Left lung (tissue), 4 donors: ENCODE measurements at regions not wholly inside any gene's neighbourhood (a gene's known extent, or its start where the extent isn't known, plus 50 kb on each side); places are given as distances from the start of the nearest gene placed in this dataset.

ENCODE experiments used
- ATAC-seq: fragments of 200-7000 bp; cut with Tn5 transposase; one replicate; pipeline ENCODE4 v1.9.1; 2020; ENCODE audit warnings: moderate library complexity
- DNase-seq, 4 donors: peaks; one replicate each; pipeline ENCODE4 v3.0.0-alpha.2; 2013 to 2020
- H3K27ac ChIP-seq, 2 donors: fragments of 200-600 bp; sonication (generic) in 1 of 2; one replicate each; pipeline versions ENCODE4 v1.5.0 to v1.8.0; 2020 to 2021
- H3K27me3 ChIP-seq, 2 donors: fragments of 200-600 bp; sonication (generic) in 1 of 2; one replicate each; pipeline versions ENCODE4 v1.5.0 to v1.8.0; 2020 to 2021
- H3K36me3 ChIP-seq, 2 donors: fragments of 200-600 bp; sonication (generic) in 1 of 2; one replicate each; pipeline versions ENCODE4 v1.5.0 to v1.8.0; 2020 to 2021
- H3K4me1 ChIP-seq, 2 donors: fragments of 200-600 bp; one replicate each; pipeline ENCODE4 v1.8.0; 2021
- H3K4me3 ChIP-seq, 2 donors: fragments of 200-600 bp; sonication (generic) in 1 of 2; one replicate each; pipeline versions ENCODE4 v1.5.0 to v1.8.0; 2020 to 2021; ENCODE audit warnings: mild to moderate bottlenecking in 1 of 2
- H3K9me3 ChIP-seq, 2 donors: fragments of 200-600 bp; sonication (generic) in 1 of 2; one replicate each; pipeline versions ENCODE4 v1.5.0 to v1.8.0; 2020 to 2021
- CTCF ChIP-seq, 2 donors: fragments of 200-600 bp; sonication (generic) in 1 of 2; IDR thresholded peaks; one replicate each; pipeline versions ENCODE4 v1.5.0 to v1.8.0; 2021; ENCODE audit warnings: antibody characterized with exemption in 2 of 2
- intact Hi-C, 2 donors: fragments of 100-400 bp; cut with DNase I; formaldehyde crosslinking; loops; one replicate each; pipeline versions ENCODE4 v1.11.2 to v1.14.2; 2022
- donor health status: DM: no; HTN: yes; CAD: no.
- donor health status: DM: no; HTN: no; CAD: no.

- no peak for TF ChIP-seq CTCF (IDR thresholded peaks at IDR 0.05)
- H3K27me3 ChIP-seq = no peaks in the 10 kb centered on the region
- no peaks in the 10 kb centered on the region for H3K4me1 ChIP-seq
- DNase-seq (no peak), ATAC-seq (no peak)
- no peaks in the 10 kb centered on the region for H3K36me3 ChIP-seq
- intact Hi-C loops = no loop called here
- no peak overlapping the region for H3K4me3 ChIP-seq
- peaks cover 0 to 7% of the 10 kb centered on the region in 2 donors for H3K9me3 ChIP-seq
- no peak overlapping the region for H3K27ac ChIP-seq
Measured at GRCh38 chr1:118821801-118822200, 166.3 kb downstream of the TBX15 start.

- peaks cover 0 to 7% of the 10 kb centered on the region in 2 donors for H3K9me3 ChIP-seq
- H3K36me3 ChIP-seq = no peaks in the 10 kb centered on the region
- H3K27ac ChIP-seq = no peak overlapping the region
- TF ChIP-seq CTCF (IDR thresholded peaks at IDR 0.05) = no peak
- no peak overlapping the region for H3K4me3 ChIP-seq
- DNase-seq = no peak
- intact Hi-C loops = no loop called here
- H3K27me3 ChIP-seq = no peaks in the 10 kb centered on the region
- ATAC-seq = no peak
- H3K4me1 ChIP-seq = no peaks in the 10 kb centered on the region
Measured at GRCh38 chr1:118820864-118821263, 167.3 kb downstream of the TBX15 start.

GRCh38 chr1:118815909-118816308 is 172.2 kb downstream of the TBX15 start:
- Histone ChIP-seq H3K4me1 (no peaks in the 10 kb centered on the region), H3K9me3 (peaks cover 0 to 7% of the 10 kb centered on the region in 2 donors), H3K36me3 (no peaks in the 10 kb centered on the region), H3K4me3 (no peak overlapping the region), H3K27ac (no peak overlapping the region), H3K27me3 (no peaks in the 10 kb centered on the region)
- ATAC-seq = no peak
- TF ChIP-seq CTCF (IDR thresholded peaks at IDR 0.05) = no peak
- intact Hi-C loops = no loop called here
- DNase-seq = no peak

- Histone ChIP-seq H3K27ac (no peak overlapping the region), H3K9me3 (no peaks in the 10 kb centered on the region), H3K27me3 (no peaks in the 10 kb centered on the region), H3K4me1 (no peaks in the 10 kb centered on the region), H3K4me3 (no peak overlapping the region), H3K36me3 (no peaks in the 10 kb centered on the region)
- ATAC-seq = no peak
- TF ChIP-seq CTCF (IDR thresholded peaks at IDR 0.05) = no peak
- DNase-seq = no peak
- intact Hi-C loops = no loop called here
Measured at GRCh38 chr1:118812555-118812954, 175.6 kb downstream of the TBX15 start.

GRCh38 chr1:118811156-118811555 is 177.0 kb downstream of the TBX15 start:
- no peak for TF ChIP-seq CTCF (IDR thresholded peaks at IDR 0.05)
- H3K27ac ChIP-seq = no peak overlapping the region
- H3K27me3 ChIP-seq = no peaks in the 10 kb centered on the region
- H3K36me3 ChIP-seq = no peaks in the 10 kb centered on the region
- no peaks in the 10 kb centered on the region for H3K4me1 ChIP-seq
- H3K9me3 ChIP-seq = no peaks in the 10 kb centered on the region
- DNase-seq (no peak), ATAC-seq (no peak)
- intact Hi-C loops = no loop called here
- H3K4me3 ChIP-seq = no peak overlapping the region
